ENCODE measurements at regions not wholly inside any gene's neighbourhood (a gene's known extent, or its start where the extent isn't known, plus 50 kb on each side); places are given as distances from the start of the nearest gene placed in this dataset.

GRCh38 chr12:75951399-75952278 lies 79.9 kb downstream of the PHLDA1 start (continued):
- TF ChIP-seq, protein P1, sequence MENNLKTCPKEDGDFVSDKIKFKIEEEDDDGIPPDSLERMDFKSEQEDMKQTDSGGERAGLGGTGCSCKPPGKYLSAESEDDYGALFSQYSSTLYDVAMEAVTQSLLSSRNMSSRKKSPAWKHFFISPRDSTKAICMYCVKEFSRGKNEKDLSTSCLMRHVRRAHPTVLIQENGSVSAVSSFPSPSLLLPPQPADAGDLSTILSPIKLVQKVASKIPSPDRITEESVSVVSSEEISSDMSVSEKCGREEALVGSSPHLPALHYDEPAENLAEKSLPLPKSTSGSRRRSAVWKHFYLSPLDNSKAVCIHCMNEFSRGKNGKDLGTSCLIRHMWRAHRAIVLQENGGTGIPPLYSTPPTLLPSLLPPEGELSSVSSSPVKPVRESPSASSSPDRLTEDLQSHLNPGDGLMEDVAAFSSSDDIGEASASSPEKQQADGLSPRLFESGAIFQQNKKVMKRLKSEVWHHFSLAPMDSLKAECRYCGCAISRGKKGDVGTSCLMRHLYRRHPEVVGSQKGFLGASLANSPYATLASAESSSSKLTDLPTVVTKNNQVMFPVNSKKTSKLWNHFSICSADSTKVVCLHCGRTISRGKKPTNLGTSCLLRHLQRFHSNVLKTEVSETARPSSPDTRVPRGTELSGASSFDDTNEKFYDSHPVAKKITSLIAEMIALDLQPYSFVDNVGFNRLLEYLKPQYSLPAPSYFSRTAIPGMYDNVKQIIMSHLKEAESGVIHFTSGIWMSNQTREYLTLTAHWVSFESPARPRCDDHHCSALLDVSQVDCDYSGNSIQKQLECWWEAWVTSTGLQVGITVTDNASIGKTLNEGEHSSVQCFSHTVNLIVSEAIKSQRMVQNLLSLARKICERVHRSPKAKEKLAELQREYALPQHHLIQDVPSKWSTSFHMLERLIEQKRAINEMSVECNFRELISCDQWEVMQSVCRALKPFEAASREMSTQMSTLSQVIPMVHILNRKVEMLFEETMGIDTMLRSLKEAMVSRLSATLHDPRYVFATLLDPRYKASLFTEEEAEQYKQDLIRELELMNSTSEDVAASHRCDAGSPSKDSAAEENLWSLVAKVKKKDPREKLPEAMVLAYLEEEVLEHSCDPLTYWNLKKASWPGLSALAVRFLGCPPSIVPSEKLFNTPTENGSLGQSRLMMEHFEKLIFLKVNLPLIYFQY (CRISPR knock-in tag; IDR thresholded peaks at IDR 0.05; ENCODE audit: borderline replicate concordance), result no peak
- TF ChIP-seq U2AF1 (optimal IDR thresholded peaks at IDR 0.05; ENCODE audit: low read depth, low read length) (no peak), RFXAP (CRISPR knock-in tag; IDR thresholded peaks at IDR 0.05; ENCODE audit: borderline replicate concordance) (no peak)

DNA sequence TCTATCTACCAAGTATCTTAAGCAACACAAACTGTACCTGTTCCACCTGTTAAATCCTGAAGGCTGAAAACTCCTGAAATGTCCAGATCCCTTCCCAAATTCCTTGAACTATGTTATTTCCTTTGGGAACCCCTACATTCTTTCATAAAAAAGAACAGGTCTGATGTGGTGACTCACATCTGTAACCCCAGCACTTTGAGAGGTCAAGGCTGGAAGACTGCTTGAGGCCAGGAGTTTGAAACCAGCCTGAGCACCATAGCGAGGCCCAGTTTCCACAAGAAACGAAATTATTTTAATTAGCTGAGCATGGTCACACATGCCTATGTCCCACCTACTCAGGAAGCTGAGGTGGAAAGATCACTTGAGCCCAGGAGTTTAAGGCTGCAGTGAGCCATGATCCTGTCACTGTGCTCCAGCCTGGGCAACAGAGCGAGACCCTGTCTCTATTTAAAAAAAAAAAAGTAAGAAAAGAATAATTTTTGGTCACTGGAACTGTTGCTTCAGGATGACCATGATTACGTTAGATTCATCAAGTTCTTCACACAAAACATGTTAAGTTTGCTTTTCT lies 84.3 kb downstream of the PHLDA1 start:
- H3K4me2 ChIP-seq (ENCODE audit: low read depth, low read length), result no peak overlapping the region
- no TSS peak for BruUV-seq (replicated peaks)
- H3K36me3 ChIP-seq (replicated peaks in 1 of 2; ENCODE audit: control insufficient read depth in 1 of 2, insufficient read depth in 2 of 2, low read length in 2 of 2), result no peaks in the 10 kb centered on the region
- in situ Hi-C loops (cut with HindIII; ENCODE audit: extremely low pct_ligation_motif_present, low pct_unique_long_range_greater_than_20kb) (no loop called here), intact Hi-C loops (cut with micrococcal nuclease; ENCODE audit: unreplicated experiment) (no loop called here)
- no peak for ATAC-seq
- DNase-seq (ENCODE audit: low spot score), result no peak
- peak overlapping the region; percentile 25 for H3K27ac ChIP-seq (ENCODE audit: extremely low read length, insufficient read depth, low read length)
- H4K20me1 ChIP-seq (ENCODE audit: insufficient read depth, low read length), result no peaks in the 10 kb centered on the region
- no peak for TF ChIP-seq SMAD1 (CRISPR knock-in tag; IDR thresholded peaks at IDR 0.05; ENCODE audit: borderline replicate concordance, low read depth)
- TF ChIP-seq FOSL2 (CRISPR knock-in tag; IDR thresholded peaks at IDR 0.05), result peak; percentile 60
- 0 out of 2 replicates have a peak, but pooled peaks have one; percentile 15 for TF ChIP-seq RARA (CRISPR knock-in tag; IDR thresholded peaks at IDR 0.05)
- TF ChIP-seq ZNF121 (CRISPR knock-in tag; IDR thresholded peaks at IDR 0.05), result peak; percentile 74
- 0 out of 2 replicates have a peak, but pooled peaks have one; percentile 27 for TF ChIP-seq ZMYM2 (CRISPR knock-in tag; IDR thresholded peaks at IDR 0.05)
- TF ChIP-seq TBX2 (CRISPR knock-in tag; IDR thresholded peaks at IDR 0.05; ENCODE audit: borderline replicate concordance), result no peak
- TF ChIP-seq MBNL3 (CRISPR knock-in tag; conservative IDR thresholded peaks at IDR 0.05), result no peak
- no peak overlapping the region for H3K9ac ChIP-seq (ENCODE audit: insufficient read depth, low read depth, low read length)
- H3K79me2 ChIP-seq (ENCODE audit: insufficient read depth, low read length), result no peaks in the 10 kb centered on the region
- peaks cover 74% of the 10 kb centered on the region for H3K4me1 ChIP-seq (ENCODE audit: insufficient read depth, low read length)
- no peak overlapping the region for H3K4me3 ChIP-seq (replicated peaks in 1 of 3; ENCODE audit: insufficient read depth in 1 of 3, low read depth in 2 of 3, low read length in 3 of 3)
- no peak overlapping the region for H2AFZ ChIP-seq (ENCODE audit: low read length)
- CTCF ChIA-PET (ENCODE audit: low intra/inter-chr PET ratio, low total read pairs), result no interaction called here
- FAIRE-seq, result no peak
- 94% methylated on average over 4 of the region's 4 CpGs for WGBS (ENCODE audit: low lambda C conversion rate)
- POLR2A ChIA-PET, result no interaction called here
- no peaks in the 10 kb centered on the region for H3K27me3 ChIP-seq (ENCODE audit: control insufficient read depth in 1 of 2, insufficient read depth in 2 of 2, low read length in 2 of 2)
- no peaks in the 10 kb centered on the region for H3K9me3 ChIP-seq (ENCODE audit: low read length)
